ENCODE measurements at regions not wholly inside any gene's neighbourhood (a gene's known extent, or its start where the extent isn't known, plus 50 kb on each side); places are given as distances from the start of the nearest gene placed in this dataset.

- Histone ChIP-seq H3K79me2 (ENCODE audit: insufficient read depth, low read depth, low read length) (no peaks in the 10 kb centered on the region), H3K9me2 (ENCODE audit: insufficient read depth, low read length) (no peaks in the 10 kb centered on the region), H4K20me1 (ENCODE audit: insufficient read depth, low read length) (no peaks in the 10 kb centered on the region), H3K36me3 (ENCODE audit: insufficient read depth, low read length) (no peaks in the 10 kb centered on the region), H3K4me3 (ENCODE audit: low read depth, low read length, poor library complexity, severe bottlenecking) (no peak overlapping the region), H3K27ac (ENCODE audit: low read depth, low read length, poor library complexity, severe bottlenecking) (no peak overlapping the region), H3K4me2 (ENCODE audit: low read length) (no peak overlapping the region), H3K4me1 (ENCODE audit: insufficient read depth, low read length, poor library complexity, severe bottlenecking) (no peaks in the 10 kb centered on the region), H3K9me3 (ENCODE audit: low read length) (no peaks in the 10 kb centered on the region), H2AFZ (ENCODE audit: low read length) (no peak overlapping the region)
- ChIA-PET POLR2A (interaction anchor here (0.6 to 0.9 kb wide), 2 partner anchors 19 to 108 kb away, joined by 3 to 4 read pairs; no protein-coding TSS in a partner anchor), CTCF (ENCODE audit: unreplicated experiment) (no interaction called here)
- intact Hi-C loops (cut with micrococcal nuclease; ENCODE audit: unreplicated experiment), result no loop called here
- TF ChIP-seq CTCF (conservative IDR thresholded peaks at IDR 0.05; ENCODE audit: low read length) (no peak), EZH2phosphoT487 (IDR thresholded peaks at IDR 0.05; ENCODE audit: borderline replicate concordance, low read depth, low read length) (no peak)
- no peak for DNase-seq (ENCODE audit: low spot score)
- BruUV-seq (replicated peaks), result no TSS peak
Observed at GRCh38 chr7:94129443-94130140, 125.4 kb upstream of the BET1 start.

GRCh38 chr7:94130716-94131115, 126.6 kb upstream of the BET1 start:
- no peak for DNase-seq (ENCODE audit: low spot score)
- TF ChIP-seq EZH2phosphoT487 (IDR thresholded peaks at IDR 0.05; ENCODE audit: borderline replicate concordance, low read depth, low read length), result no peak
- no peak for TF ChIP-seq CTCF (conservative IDR thresholded peaks at IDR 0.05; ENCODE audit: low read length)
- Histone ChIP-seq H3K4me3 (ENCODE audit: low read depth, low read length, poor library complexity, severe bottlenecking) (no peak overlapping the region), H3K4me1 (ENCODE audit: insufficient read depth, low read length, poor library complexity, severe bottlenecking) (no peaks in the 10 kb centered on the region), H3K9me3 (ENCODE audit: low read length) (no peaks in the 10 kb centered on the region), H2AFZ (ENCODE audit: low read length) (no peak overlapping the region), H3K79me2 (ENCODE audit: insufficient read depth, low read depth, low read length) (no peaks in the 10 kb centered on the region), H3K36me3 (ENCODE audit: insufficient read depth, low read length) (no peaks in the 10 kb centered on the region), H3K27ac (ENCODE audit: low read depth, low read length, poor library complexity, severe bottlenecking) (no peak overlapping the region), H4K20me1 (ENCODE audit: insufficient read depth, low read length) (no peaks in the 10 kb centered on the region), H3K9me2 (ENCODE audit: insufficient read depth, low read length) (no peaks in the 10 kb centered on the region), H3K4me2 (ENCODE audit: low read length) (no peak overlapping the region)
- intact Hi-C loops (cut with micrococcal nuclease; ENCODE audit: unreplicated experiment), result no loop called here
- BruUV-seq (replicated peaks), result no TSS peak
- ChIA-PET CTCF (ENCODE audit: unreplicated experiment) (no interaction called here), POLR2A (interaction anchor here (0.5 to 0.9 kb wide), 2 partner anchors 21 to 231 kb away, joined by 4 to 5 read pairs; no protein-coding TSS in a partner anchor)

- no TSS peak for BruUV-seq (replicated peaks)
- intact Hi-C loops (cut with micrococcal nuclease; ENCODE audit: unreplicated experiment), result no loop called here
- CTCF ChIA-PET (ENCODE audit: unreplicated experiment), result no interaction called here
Observed at GRCh38 chr7:94133460-94133859, 129.3 kb upstream of the BET1 start.

More at GRCh38 chr7:94133460-94133859, 129.3 kb upstream of the BET1 start:
- H2AFZ ChIP-seq (ENCODE audit: low read length), result no peak overlapping the region
- POLR2A ChIA-PET, result interaction anchor here (0.5 to 1.5 kb wide), 6 partner anchors 10 to 370 kb away, joined by 3 to 5 read pairs (median 3); no protein-coding TSS in a partner anchor
- H3K36me3 ChIP-seq (ENCODE audit: insufficient read depth, low read length), result no peaks in the 10 kb centered on the region
- no peaks in the 10 kb centered on the region for H3K9me3 ChIP-seq (ENCODE audit: low read length)
- no peak overlapping the region for H3K27ac ChIP-seq (ENCODE audit: low read depth, low read length, poor library complexity, severe bottlenecking)
- H3K79me2 ChIP-seq (ENCODE audit: insufficient read depth, low read depth, low read length), result no peaks in the 10 kb centered on the region
- TF ChIP-seq CTCF (conservative IDR thresholded peaks at IDR 0.05; ENCODE audit: low read length), result no peak
- no peak for TF ChIP-seq EZH2phosphoT487 (IDR thresholded peaks at IDR 0.05; ENCODE audit: borderline replicate concordance, low read depth, low read length)
- H3K4me2 ChIP-seq (ENCODE audit: low read length), result no peak overlapping the region
- H3K4me1 ChIP-seq (ENCODE audit: insufficient read depth, low read length, poor library complexity, severe bottlenecking), result no peaks in the 10 kb centered on the region
- H3K4me3 ChIP-seq (ENCODE audit: low read depth, low read length, poor library complexity, severe bottlenecking), result no peak overlapping the region
- H4K20me1 ChIP-seq (ENCODE audit: insufficient read depth, low read length), result no peaks in the 10 kb centered on the region
- DNase-seq (ENCODE audit: low spot score), result no peak
- no peaks in the 10 kb centered on the region for H3K9me2 ChIP-seq (ENCODE audit: insufficient read depth, low read length)

All from OCI-LY7 (cell line).